ENCODE measurements at regions not wholly inside any gene's neighbourhood (a gene's known extent, or its start where the extent isn't known, plus 50 kb on each side); places are given as distances from the start of the nearest gene placed in this dataset.

DNA sequence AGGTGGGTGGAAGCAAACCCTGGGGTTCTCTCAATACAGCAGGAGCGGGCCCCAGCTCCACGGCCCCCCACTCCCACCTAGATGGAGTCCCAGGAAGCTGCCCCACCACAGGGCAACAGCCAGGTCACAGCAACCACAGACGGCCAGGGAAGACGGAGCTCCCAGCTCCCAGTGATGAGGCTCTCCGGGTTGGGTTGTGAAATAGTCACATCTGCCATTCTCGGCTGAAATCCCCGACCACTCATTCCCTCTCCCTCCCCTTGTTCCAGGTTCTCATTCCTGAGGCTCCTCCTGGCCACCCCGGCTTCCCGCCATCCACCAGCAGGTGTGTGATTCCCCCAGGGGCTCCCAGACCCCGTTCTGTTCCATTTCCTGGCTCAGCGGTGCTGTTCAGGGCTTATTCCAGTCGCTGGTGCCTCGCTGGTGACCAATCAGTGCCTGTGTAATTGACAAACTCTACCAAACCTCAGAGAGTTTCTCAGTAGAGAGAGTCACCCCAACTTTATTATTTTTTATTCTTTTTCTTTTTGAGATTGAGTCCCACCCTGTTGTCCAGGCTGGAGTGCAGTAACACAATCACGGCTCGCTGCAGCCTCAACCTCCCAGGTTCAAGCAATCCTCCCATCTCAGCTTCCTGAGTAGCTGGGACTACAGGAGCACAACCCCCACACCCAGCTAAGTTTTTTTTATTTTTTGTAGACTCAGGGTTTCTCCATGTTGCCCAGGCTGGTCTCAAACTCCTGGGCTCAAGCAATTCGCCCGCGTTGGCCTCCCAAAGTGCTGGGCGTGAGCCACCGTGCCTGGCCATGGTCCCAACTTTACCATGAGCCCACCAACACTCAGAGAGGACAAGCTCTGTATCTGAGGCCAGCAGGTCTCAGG lies 63.2 kb downstream of the SHANK2 start (continued):
- TF ChIP-seq, protein P1, sequence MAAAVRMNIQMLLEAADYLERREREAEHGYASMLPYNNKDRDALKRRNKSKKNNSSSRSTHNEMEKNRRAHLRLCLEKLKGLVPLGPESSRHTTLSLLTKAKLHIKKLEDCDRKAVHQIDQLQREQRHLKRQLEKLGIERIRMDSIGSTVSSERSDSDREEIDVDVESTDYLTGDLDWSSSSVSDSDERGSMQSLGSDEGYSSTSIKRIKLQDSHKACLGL (CRISPR knock-in tag; IDR thresholded peaks at IDR 0.05; ENCODE audit: borderline replicate concordance, poor library complexity, severe bottlenecking), result no peak
- no peak for TF ChIP-seq ZNF780A (CRISPR knock-in tag; IDR thresholded peaks at IDR 0.05)
- TF ChIP-seq, protein P2, sequence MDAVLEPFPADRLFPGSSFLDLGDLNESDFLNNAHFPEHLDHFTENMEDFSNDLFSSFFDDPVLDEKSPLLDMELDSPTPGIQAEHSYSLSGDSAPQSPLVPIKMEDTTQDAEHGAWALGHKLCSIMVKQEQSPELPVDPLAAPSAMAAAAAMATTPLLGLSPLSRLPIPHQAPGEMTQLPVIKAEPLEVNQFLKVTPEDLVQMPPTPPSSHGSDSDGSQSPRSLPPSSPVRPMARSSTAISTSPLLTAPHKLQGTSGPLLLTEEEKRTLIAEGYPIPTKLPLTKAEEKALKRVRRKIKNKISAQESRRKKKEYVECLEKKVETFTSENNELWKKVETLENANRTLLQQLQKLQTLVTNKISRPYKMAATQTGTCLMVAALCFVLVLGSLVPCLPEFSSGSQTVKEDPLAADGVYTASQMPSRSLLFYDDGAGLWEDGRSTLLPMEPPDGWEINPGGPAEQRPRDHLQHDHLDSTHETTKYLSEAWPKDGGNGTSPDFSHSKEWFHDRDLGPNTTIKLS (IDR thresholded peaks at IDR 0.05; ENCODE audit: borderline replicate concordance, low read depth), result no peak
- TF ChIP-seq WHSC1 (IDR thresholded peaks at IDR 0.05; ENCODE audit: low read length), result no peak

DNA sequence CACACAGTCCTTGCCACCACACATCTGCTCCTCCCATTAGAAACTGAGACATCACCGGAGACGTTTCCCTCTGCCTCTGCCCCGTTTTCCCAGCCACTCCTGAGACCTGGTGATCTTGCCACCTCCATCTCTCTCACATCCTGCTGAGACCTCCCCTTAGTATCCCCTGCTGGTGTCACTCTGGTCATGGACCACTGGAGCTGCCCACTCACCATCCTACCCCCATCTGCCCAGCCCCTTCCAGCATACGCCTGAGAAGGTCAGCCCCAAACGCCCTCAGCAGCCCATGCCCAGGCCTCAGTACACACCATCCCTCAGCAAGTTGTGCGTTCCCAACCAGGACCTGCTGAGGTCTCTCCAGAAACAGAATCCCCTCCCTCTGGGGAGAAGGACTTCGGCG lies 64.3 kb downstream of the SHANK2 start:
- no peaks in the 10 kb centered on the region for H3K4me1 ChIP-seq (replicated peaks in 1 of 2; ENCODE audit: control insufficient read depth in 2 of 2, insufficient read depth in 2 of 2, low read length in 2 of 2)
- WGBS (ENCODE audit: insufficient coverage, low coverage, missing lambda C conversion rate), result 3% methylated on average over 8 of the region's 8 CpGs
- H2AFZ ChIP-seq (ENCODE audit: low read depth, low read length), result no peak overlapping the region
- no peaks in the 10 kb centered on the region for H3K79me2 ChIP-seq (ENCODE audit: control insufficient read depth, insufficient read depth, low read length)
- no peak for DNase-seq (ENCODE audit: extremely low read depth in 1 of 4, low spot score in 3 of 4)
- no peak overlapping the region for H3K9ac ChIP-seq (ENCODE audit: insufficient read depth in 1 of 2, low read depth in 2 of 2, low read length in 2 of 2)
- no peak for FAIRE-seq
- peaks cover 0 to 50% of the 10 kb centered on the region in 2 experiments; a peak in 4 of 5 replicates for H3K27me3 ChIP-seq (ENCODE audit: control insufficient read depth in 2 of 2, insufficient read depth in 2 of 2, low read length in 2 of 2)
- peaks cover 10% of the 10 kb centered on the region; the same call in 1 of the 2 replicates for H4K20me1 ChIP-seq (replicated peaks; ENCODE audit: control insufficient read depth, insufficient read depth, low read length)
- no TSS peak for BruUV-seq (replicated peaks)
- H3K4me3 ChIP-seq, result no peak overlapping the region
- no peak for ATAC-seq
- intact Hi-C loops (cut with micrococcal nuclease), result no loop called here
- no peak overlapping the region for H3K4me2 ChIP-seq (ENCODE audit: insufficient read depth, low read length)
- H3K9me3 ChIP-seq (replicated peaks; ENCODE audit: control insufficient read depth, insufficient read depth, low read depth, low read length), result no peaks in the 10 kb centered on the region
- in situ Hi-C loops (cut with MboI), result no loop called here
- H3K9me1 ChIP-seq (ENCODE audit: control insufficient read depth, insufficient read depth, low read length), result no peaks in the 10 kb centered on the region
- POLR2A ChIA-PET, result no interaction called here
- no peak overlapping the region for H3K27ac ChIP-seq (ENCODE audit: extremely low read depth, low read depth, low read length)
- H3K36me3 ChIP-seq (ENCODE audit: control insufficient read depth, insufficient read depth, low read length), result no peaks in the 10 kb centered on the region
- CTCF ChIA-PET (ENCODE audit: low intra/inter-chr PET ratio), result no interaction called here
- no peak for TF ChIP-seq MAFK (IDR thresholded peaks at IDR 0.05; ENCODE audit: low read length)
- TF ChIP-seq FOXK1 (CRISPR knock-in tag; IDR thresholded peaks at IDR 0.05; ENCODE audit: borderline replicate concordance), result no peak
- TF ChIP-seq, protein P3, sequence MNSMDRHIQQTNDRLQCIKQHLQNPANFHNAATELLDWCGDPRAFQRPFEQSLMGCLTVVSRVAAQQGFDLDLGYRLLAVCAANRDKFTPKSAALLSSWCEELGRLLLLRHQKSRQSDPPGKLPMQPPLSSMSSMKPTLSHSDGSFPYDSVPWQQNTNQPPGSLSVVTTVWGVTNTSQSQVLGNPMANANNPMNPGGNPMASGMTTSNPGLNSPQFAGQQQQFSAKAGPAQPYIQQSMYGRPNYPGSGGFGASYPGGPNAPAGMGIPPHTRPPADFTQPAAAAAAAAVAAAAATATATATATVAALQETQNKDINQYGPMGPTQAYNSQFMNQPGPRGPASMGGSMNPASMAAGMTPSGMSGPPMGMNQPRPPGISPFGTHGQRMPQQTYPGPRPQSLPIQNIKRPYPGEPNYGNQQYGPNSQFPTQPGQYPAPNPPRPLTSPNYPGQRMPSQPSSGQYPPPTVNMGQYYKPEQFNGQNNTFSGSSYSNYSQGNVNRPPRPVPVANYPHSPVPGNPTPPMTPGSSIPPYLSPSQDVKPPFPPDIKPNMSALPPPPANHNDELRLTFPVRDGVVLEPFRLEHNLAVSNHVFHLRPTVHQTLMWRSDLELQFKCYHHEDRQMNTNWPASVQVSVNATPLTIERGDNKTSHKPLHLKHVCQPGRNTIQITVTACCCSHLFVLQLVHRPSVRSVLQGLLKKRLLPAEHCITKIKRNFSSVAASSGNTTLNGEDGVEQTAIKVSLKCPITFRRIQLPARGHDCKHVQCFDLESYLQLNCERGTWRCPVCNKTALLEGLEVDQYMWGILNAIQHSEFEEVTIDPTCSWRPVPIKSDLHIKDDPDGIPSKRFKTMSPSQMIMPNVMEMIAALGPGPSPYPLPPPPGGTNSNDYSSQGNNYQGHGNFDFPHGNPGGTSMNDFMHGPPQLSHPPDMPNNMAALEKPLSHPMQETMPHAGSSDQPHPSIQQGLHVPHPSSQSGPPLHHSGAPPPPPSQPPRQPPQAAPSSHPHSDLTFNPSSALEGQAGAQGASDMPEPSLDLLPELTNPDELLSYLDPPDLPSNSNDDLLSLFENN (IDR thresholded peaks at IDR 0.05; ENCODE audit: low read depth in 2 of 2, low read length in 2 of 2), result no peak
- no peak for TF ChIP-seq PTTG1 (tag; IDR thresholded peaks at IDR 0.05; ENCODE audit: low read depth)
- TF ChIP-seq, protein P4, sequence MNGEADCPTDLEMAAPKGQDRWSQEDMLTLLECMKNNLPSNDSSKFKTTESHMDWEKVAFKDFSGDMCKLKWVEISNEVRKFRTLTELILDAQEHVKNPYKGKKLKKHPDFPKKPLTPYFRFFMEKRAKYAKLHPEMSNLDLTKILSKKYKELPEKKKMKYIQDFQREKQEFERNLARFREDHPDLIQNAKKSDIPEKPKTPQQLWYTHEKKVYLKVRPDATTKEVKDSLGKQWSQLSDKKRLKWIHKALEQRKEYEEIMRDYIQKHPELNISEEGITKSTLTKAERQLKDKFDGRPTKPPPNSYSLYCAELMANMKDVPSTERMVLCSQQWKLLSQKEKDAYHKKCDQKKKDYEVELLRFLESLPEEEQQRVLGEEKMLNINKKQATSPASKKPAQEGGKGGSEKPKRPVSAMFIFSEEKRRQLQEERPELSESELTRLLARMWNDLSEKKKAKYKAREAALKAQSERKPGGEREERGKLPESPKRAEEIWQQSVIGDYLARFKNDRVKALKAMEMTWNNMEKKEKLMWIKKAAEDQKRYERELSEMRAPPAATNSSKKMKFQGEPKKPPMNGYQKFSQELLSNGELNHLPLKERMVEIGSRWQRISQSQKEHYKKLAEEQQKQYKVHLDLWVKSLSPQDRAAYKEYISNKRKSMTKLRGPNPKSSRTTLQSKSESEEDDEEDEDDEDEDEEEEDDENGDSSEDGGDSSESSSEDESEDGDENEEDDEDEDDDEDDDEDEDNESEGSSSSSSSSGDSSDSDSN (IDR thresholded peaks at IDR 0.05; ENCODE audit: borderline replicate concordance in 1 of 2, low read depth in 2 of 2, low read length in 2 of 2), result no peak
- no peak for TF ChIP-seq ZNF384 (IDR thresholded peaks at IDR 0.05; ENCODE audit: low read depth, low read length)
- TF ChIP-seq ZC3H8 (IDR thresholded peaks at IDR 0.05), result no peak
